Calu3 (cell line): ENCODE measurements at regions not wholly inside any gene's neighbourhood (a gene's known extent, or its start where the extent isn't known, plus 50 kb on each side); places are given as distances from the start of the nearest gene placed in this dataset.

Experiments used
- BruUV-seq: library from RNA; stranded (reverse); fragments of 400-500 nt; replicated peaks from 2 replicates; lab custom pipeline; 2021; lab: Mats Ljungman, UMichigan
- CTCF ChIA-PET: fragments of 300-600 bp; sonication (Branson Sonifier 250); formaldehyde crosslinking; loops from one replicate; lab custom pipeline; 2022; ENCODE audit warnings: antibody characterized with exemption; lab: Charles Lee
- DNase-seq: peaks from one replicate; pipeline ENCODE4 v3.0.0; 2022
- H3K27ac Mint-ChIP-seq: one replicate; pipeline ENCODE4 v1.8.0; 2022; ENCODE audit warnings: mixed read lengths; ENCODE audit not compliant: unreplicated experiment
- H3K27me3 Mint-ChIP-seq: one replicate; pipeline ENCODE4 v1.8.0; 2022; ENCODE audit warnings: mixed read lengths; ENCODE audit not compliant: unreplicated experiment
- H3K36me3 Mint-ChIP-seq: one replicate; pipeline ENCODE4 v1.8.0; 2022; ENCODE audit warnings: mild to moderate bottlenecking, moderate library complexity, mixed read lengths; ENCODE audit not compliant: insufficient read depth, unreplicated experiment
- H3K4me1 Mint-ChIP-seq: one replicate; pipeline ENCODE4 v1.8.0; 2022; ENCODE audit warnings: mild to moderate bottlenecking, low read depth, mixed read lengths; ENCODE audit not compliant: unreplicated experiment
- H3K4me3 Mint-ChIP-seq: one replicate; pipeline ENCODE4 v1.8.0; 2022; ENCODE audit warnings: mild to moderate bottlenecking, low read depth, moderate library complexity, mixed read lengths; ENCODE audit not compliant: unreplicated experiment
- H3K9me3 Mint-ChIP-seq: one replicate; pipeline ENCODE4 v1.8.0; 2022; ENCODE audit warnings: low read depth, mixed read lengths; ENCODE audit not compliant: unreplicated experiment
- CTCF ChIP-seq: fragments of 200-600 bp; IDR thresholded peaks from one replicate; pipeline ENCODE4 v1.8.0; 2022; ENCODE audit warnings: antibody characterized with exemption; ENCODE audit not compliant: unreplicated experiment
- intact Hi-C: fragments of 100-400 bp; cut with micrococcal nuclease; formaldehyde crosslinking; loops from one replicate; pipeline ENCODE4 v1.10.0; 2022; ENCODE audit not compliant: unreplicated experiment

DNA sequence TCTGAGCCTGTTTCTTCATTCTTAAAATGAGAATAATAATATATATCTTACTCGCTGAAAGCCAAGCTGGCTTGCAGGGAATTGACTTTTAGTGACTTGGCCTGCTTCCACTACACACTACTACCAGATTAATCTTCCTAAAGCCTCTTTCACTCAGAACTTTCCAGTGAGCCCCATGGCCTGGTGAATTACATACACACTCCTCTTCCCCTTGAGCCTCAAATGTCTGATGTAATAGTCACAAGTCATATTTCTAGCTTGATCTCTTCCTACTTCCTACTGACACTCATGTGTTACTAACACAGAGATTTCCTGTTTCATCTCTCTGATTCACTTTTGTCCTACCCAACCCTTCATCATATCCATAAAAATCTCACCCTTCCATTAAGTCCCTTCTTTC is 82.7 kb upstream of the SOX2 start:
- H3K27ac Mint-ChIP-seq, result peak overlapping the region; percentile 83
- peaks cover 6% of the 10 kb centered on the region for H3K36me3 Mint-ChIP-seq
- no peak for TF ChIP-seq CTCF
- no peak for DNase-seq
- no peaks in the 10 kb centered on the region for H3K9me3 Mint-ChIP-seq
- peaks cover 20% of the 10 kb centered on the region for H3K4me1 Mint-ChIP-seq
- CTCF ChIA-PET, result interaction anchor here (0.5 kb wide), 1 partner anchor 968 kb away, joined by 4 read pairs; no protein-coding TSS in a partner anchor
- H3K27me3 Mint-ChIP-seq, result no peaks in the 10 kb centered on the region
- no peak overlapping the region for H3K4me3 Mint-ChIP-seq
- intact Hi-C loops, result no loop called here
- no TSS peak for BruUV-seq

DNA sequence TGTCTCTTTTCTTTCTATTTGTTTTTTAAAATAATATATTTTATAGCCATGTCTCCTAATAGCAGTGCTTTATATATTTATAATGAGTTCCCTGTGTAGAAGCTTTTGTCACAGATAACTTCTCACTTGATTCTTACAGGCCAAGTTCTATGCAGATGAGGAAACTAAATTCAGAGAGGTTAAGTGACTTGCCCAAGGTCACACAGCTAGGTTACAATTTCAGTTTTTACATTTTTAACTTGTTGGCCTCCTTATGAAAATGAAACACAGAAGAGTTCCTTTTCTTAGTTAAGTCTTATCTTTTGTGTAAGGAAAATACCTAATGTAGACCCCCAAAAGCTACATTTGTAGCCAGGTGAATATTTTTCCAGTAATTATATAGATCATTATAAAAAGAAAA is 83.3 kb upstream of the SOX2 start:
- no peaks in the 10 kb centered on the region for H3K27me3 Mint-ChIP-seq
- no peak overlapping the region for H3K27ac Mint-ChIP-seq
- peaks cover 26% of the 10 kb centered on the region for H3K4me1 Mint-ChIP-seq
- H3K36me3 Mint-ChIP-seq, result peaks cover 6% of the 10 kb centered on the region
- BruUV-seq, result no TSS peak
- no peaks in the 10 kb centered on the region for H3K9me3 Mint-ChIP-seq
- CTCF ChIA-PET, result no interaction called here
- intact Hi-C loops, result no loop called here
- no peak overlapping the region for H3K4me3 Mint-ChIP-seq
- DNase-seq, result no peak
- no peak for TF ChIP-seq CTCF

- H3K36me3 Mint-ChIP-seq, result peaks cover 6% of the 10 kb centered on the region
- H3K27me3 Mint-ChIP-seq, result no peaks in the 10 kb centered on the region
- peaks cover 27% of the 10 kb centered on the region for H3K4me1 Mint-ChIP-seq
- no peaks in the 10 kb centered on the region for H3K9me3 Mint-ChIP-seq
- DNase-seq, result no peak
- intact Hi-C loops, result no loop called here
- no peak overlapping the region for H3K27ac Mint-ChIP-seq
- TF ChIP-seq CTCF, result no peak
- no TSS peak for BruUV-seq
- CTCF ChIA-PET, result no interaction called here
- H3K4me3 Mint-ChIP-seq, result no peak overlapping the region
These were observed 85.7 kb upstream of the SOX2 start for GRCh38 chr3:181626036-181626435.

- CTCF ChIA-PET, result interaction anchor here (0.6 to 1.1 kb wide), 3 partner anchors 395 to 1814 kb away, joined by 3 to 8 read pairs (median 3); no protein-coding TSS in a partner anchor
- intact Hi-C loops, result no loop called here
- H3K4me3 Mint-ChIP-seq, result peak overlapping the region; percentile 1
- H3K27me3 Mint-ChIP-seq, result no peaks in the 10 kb centered on the region
- H3K27ac Mint-ChIP-seq, result peak overlapping the region; percentile 58
- H3K36me3 Mint-ChIP-seq, result peaks cover 6% of the 10 kb centered on the region
- no peaks in the 10 kb centered on the region for H3K9me3 Mint-ChIP-seq
- BruUV-seq, result no TSS peak
- no peak for TF ChIP-seq CTCF
- DNase-seq, result peak; percentile 37
- peaks cover 21% of the 10 kb centered on the region for H3K4me1 Mint-ChIP-seq
These were observed 87.6 kb upstream of the SOX2 start for GRCh38 chr3:181623924-181624694.
